NCI-H2196 (cell line): ENCODE measurements at regions not wholly inside any gene's neighbourhood (a gene's known extent, or its start where the extent isn't known, plus 50 kb on each side); places are given as distances from the start of the nearest gene placed in this dataset.
A peak's percentile ranks its signal among the peaks of the same experiment; 100 is the strongest.

ENCODE experiments used
- DNase-seq: peaks from one replicate; lab custom pipeline; 2025; ENCODE audit not compliant: unreplicated experiment; lab: John Stamatoyannopoulos, UW

DNA sequence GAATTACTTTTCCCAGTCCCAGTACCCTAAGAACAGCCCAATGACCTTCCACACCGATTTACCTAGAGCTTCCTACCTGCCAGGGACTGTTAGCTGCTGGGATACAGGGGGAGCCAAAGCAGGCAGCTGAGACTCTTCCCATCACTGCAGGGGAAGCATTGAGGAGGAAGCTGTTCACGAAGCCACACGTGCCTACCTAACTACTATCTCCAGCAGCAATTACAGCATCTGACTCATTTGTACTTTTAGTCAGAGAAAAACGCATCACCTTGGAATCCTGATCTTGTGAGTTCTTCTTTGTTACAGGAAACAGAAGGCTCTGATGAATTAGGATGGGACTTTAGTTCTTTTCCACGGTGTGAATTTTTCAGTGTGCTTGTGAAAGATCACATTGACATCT, 113.7 kb upstream of the DHX40 start:
- DNase-seq, result no peak

DNA sequence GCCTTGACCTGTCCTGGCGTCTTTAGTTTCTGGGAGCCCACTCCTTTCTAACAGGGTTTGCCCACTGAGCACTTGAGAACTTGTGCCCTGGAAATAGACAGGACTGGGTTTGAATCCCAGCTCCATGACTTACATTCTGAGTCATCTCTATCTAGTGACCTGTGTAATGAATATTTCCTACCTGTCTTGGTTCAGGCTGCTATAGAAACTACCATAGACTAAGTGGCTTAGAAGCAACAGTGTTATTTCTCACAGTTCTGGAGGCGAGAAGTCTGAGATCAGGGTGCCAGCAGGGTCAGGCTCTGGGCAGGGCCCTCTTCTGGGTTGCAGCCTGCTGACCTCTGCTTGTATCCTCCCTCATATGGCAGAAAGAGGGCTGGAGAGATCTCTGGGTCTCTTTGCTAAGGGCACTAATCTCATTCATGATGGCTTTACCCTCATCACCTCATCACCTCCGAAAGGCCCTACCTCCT, 110.7 kb upstream of the DHX40 start:
- DNase-seq, result no peak

DNA sequence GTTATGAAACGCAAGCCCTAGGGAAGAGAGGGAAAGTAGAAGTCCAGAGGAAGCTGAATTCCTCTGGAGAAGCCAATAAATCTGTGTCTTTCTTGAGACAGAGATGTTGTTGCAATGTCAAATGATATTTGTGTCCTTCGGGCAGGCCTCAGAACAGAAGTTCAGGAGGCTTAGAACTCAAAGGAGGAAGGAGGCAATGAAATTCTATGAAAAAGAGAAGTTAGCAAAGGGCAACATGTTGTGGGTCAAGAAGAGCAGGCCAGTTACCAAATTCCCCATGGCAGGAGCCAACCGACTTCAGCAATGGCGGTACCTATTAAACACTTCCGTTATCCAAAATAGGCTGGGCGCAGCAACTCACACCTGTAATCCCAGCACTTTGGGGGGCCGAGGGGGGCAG, 109.0 kb upstream of the DHX40 start:
- no peak for DNase-seq

- peak; percentile 39 for DNase-seq
Measured at GRCh38 chr17:59456923-59457615, 108.3 kb upstream of the DHX40 start.

DNA sequence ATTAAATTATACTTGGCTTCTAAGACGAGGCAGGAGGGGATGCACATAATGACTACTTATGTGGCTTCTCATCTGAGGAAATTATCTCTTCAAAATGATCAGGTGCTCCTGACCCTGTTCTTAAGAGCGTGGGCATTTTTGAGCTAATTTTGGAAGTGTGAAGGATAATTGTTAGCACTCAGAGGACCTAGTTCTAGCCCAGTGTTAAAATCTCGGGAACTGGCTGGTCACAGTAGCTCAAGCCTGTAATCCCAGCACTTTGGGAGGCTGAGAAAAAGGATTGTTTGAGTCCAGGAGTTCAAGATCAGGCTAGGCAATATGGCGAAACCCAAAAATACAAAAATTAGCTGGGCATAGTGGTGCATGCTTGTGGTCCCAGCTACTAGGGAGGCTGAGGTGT, 103.0 kb upstream of the DHX40 start:
- no peak for DNase-seq

- DNase-seq, result no peak
Measured at GRCh38 chr17:59464246-59464645, 101.2 kb upstream of the DHX40 start.

- no peak for DNase-seq
Measured at GRCh38 chr17:59465949-59466307, 99.5 kb upstream of the DHX40 start.

- DNase-seq, result peak; percentile 51
Measured at GRCh38 chr17:59466946-59467801, 98.2 kb upstream of the DHX40 start.

DNA sequence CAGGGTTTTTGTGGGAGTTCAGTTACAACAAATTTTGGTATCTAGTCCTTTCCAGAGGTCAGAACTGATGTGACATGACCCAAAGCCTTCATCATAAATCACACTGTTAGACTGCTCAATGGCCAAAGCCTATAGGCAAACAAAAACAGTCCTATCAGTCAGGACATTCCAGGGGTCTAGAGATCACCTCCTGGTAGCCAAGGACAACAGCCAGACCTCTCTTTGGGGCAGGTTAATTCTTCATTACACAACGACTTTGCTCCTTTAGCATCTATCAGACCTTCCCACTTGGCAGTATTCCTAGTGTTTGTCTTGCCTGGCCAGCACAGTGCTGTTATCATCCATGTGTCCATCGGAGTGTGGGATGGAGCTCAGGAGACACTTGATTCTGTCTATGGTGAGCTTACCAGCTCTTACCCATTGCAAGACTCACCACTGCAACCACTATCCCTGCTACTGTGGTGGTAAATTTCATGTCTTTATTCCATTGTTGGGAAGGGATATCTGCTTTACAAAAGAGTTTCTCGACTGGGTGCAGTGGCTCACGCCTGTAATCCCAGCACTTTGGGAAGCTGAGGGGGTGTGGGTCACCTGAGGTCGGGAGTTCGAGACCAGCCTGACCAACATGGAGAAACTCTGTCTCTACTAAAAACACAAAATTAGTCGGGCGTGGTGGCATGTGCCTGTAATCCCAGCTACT, 95.5 kb upstream of the DHX40 start:
- no peak for DNase-seq

DNA sequence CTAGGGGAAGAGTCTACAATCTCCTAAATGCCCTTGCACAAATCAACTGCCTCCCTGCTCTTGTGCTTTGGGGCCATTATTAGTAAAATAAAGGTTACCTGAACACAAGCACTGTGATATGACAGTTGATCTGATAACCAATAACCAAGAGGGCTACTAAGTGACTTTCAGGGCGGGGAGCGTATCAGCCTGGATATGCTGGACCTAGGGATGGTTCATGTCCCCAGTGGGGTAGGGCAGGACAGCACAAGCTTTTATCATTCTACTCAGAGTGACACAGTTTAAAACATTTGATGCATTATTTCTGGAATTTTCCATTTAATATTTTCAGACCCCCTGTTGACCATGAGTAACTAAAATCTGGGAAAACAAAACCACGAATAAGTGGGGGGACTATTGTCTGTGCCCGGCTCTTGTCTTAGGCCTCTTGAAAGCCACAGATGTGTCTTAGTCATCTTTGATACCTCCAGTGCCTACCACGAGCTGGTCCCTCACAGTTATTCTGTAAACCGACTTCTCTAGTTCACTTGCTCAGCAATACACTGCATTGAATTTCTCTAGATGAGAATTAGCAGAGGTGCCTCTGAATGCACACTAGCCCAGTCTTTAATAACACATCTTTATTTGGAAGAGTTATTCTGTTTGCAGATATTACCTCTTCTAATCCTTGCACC, 94.6 kb upstream of the DHX40 start:
- DNase-seq, result no peak

DNA sequence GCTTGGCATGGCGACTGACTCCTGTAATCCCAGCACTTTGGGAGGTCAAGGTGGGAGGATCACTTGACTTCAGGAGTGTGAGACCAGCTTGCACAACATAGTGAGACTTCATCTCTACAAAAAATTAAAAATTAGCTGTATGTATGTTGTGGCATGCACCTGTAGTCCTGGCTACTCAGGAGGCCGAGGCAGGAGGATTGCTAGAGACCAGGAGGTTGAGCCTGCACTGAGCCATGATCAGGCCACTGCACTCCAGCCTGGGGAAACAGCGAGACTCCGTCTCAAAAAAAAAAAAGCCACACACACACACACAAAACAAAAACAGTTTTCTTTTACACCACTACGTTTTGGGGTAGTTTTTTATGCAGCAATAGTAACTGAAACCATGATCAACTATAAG, 89.0 kb upstream of the DHX40 start:
- no peak for DNase-seq

GRCh38 chr17:59479141-59479540, 86.3 kb upstream of the DHX40 start:
- no peak for DNase-seq

GRCh38 chr17:59483860-59484259, 81.5 kb upstream of the DHX40 start:
- no peak for DNase-seq

DNA sequence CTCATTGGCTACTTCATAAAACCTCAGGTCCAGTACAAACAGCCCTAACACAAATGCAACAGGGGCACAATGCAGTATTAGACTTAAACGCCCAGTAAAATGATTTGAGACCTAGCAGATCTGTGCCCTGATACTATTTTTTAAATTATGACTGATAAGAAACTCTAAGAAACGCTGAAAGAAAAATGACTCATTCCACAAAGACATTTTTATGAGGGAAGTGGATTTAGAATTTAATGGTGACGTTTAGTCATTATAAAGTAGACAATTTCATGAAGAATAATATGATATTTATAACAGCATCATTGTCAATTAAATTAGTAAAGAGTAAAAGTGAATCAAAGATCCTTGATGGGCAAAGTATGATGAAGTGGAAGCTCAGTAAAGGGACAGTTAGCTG, 80.4 kb upstream of the DHX40 start:
- DNase-seq, result no peak

DNA sequence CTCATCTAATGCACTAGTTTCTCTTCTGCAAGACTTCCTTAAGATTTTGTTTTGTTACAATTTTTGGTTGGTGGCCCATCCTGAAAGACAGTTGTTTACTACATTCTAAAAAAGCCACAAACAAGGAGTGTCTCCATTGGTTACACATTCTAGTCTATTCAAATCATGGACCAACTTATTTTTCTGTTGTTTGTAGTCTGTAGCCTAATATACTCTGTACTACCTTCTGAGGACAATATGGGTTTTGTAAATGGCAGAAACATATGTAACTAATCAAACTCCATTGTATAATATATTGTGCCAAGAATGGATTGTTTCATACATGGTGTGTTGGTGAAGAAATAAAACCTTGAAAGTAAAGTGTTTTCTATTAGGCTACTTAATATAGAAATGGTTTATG, 79.5 kb upstream of the DHX40 start:
- DNase-seq, result no peak

DNA sequence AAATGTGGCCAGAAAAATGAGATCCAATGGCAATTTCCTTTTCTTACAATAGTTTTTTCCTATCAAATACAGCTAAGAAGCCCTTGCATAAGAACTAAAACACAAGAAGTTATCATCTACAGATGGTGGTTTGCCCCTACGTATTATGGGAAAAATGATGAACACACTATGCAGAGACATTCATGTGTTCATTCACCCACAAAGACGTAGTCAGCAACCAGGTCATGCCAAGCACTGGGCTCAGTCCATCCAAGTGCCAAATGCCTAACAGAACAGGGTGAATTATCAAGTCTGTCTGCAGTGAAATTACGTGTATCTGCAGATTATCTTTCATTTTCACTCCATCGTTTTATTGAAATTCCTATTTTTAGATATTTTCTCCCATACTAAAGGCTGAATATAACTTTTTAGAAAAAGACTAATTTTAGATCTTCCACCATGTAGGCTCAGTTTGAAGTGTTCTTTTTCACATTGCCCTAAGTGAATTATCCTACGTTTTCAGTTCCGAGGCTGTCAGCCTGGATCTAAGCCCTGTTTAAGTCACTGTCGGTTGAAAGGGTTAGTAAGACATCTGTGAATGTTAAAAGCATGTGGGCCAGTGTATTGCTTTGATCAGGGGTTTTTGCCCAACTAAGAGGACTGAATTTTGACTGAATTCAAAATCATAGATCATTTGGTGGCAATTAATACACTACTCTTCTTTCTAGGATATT, 78.1 kb upstream of the DHX40 start:
- DNase-seq, result no peak

DNA sequence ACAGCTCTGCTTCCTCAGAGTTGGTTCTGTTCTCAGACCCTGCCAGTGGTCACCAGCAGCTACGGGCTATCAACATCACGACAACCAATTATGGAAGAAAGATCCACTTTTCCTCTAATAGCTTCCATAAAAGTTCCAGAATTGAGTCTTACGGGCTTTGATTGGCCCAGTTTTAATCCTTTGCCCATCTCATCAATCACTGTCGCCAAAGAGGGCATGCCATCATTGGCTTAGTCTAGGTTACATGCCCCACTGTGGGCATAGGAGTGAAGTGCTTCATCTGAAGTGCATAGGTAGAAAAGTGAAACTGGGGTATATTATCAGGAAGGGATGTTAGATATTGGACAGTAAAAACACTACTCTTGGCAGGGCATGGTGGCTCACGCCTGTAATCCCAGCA, 76.6 kb upstream of the DHX40 start:
- no peak for DNase-seq

DNA sequence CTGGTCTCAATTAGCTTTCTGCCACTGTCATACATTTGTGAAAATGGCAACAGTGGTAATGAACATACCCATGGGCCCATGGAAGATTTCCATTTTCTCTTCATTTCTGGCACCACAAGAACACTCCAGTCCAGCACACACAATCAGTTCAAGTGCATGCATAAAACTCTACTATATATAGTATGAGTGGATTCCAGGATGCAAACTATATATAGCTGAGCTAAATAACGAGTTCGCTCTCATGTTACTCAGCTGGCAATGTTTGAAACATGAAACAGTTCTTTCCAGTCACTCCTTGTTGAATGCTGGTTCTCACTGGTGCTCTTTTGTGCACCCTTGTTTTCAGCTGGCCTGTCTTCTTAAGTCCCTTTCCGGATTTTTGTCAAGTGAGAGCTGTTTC, 75.2 kb upstream of the DHX40 start:
- no peak for DNase-seq

- DNase-seq, result no peak
Measured at GRCh38 chr17:59491353-59492090, 73.9 kb upstream of the DHX40 start.

- no peak for DNase-seq
Measured at GRCh38 chr17:59492091-59492451, 73.3 kb upstream of the DHX40 start.
